CD4-positive, alpha-beta T cell (primary cell): ENCODE measurements at regions not wholly inside any gene's neighbourhood (a gene's known extent, or its start where the extent isn't known, plus 50 kb on each side); places are given as distances from the start of the nearest gene placed in this dataset.

Experiments used
- ATAC-seq: fragments of 200-7000 bp; cut with Tn5 transposase; one replicate; pipeline ENCODE4 v1.10.0; 2022; ENCODE audit warnings: mild to moderate bottlenecking; ENCODE audit not compliant: poor library complexity
- CTCF ChIA-PET: fragments of 350-600 bp; sonication (Branson Sonifier 250); formaldehyde crosslinking; loops from one replicate; lab custom pipeline; 2021; ENCODE audit warnings: antibody characterized with exemption, inconsistent platforms; lab: Charles Lee
- POLR2A ChIA-PET: fragments of 350-600 bp; sonication (Branson Sonifier 250); formaldehyde crosslinking; loops from one replicate; lab custom pipeline; 2021; ENCODE audit warnings: antibody characterized with exemption, inconsistent platforms; lab: Charles Lee
- DNase-seq, 14 experiments: peaks; one replicate each; pipeline ENCODE4 v3.0.0-alpha.2; 2013 to 2020; ENCODE audit warnings: mixed read lengths in 2 of 14
- H3K27ac ChIP-seq, 2 donors: one replicate each; pipeline versions ENCODE4 v1.5.1 to v1.7.0; 2013; ENCODE audit warnings: low read length in 2 of 2, low read depth in 1 of 2, mild to moderate bottlenecking in 1 of 2
- H3K27me3 ChIP-seq, 2 experiments: 1 replicate in 1 of 2; 2 replicates in 1 of 2; pipeline versions ENCODE4 v1.6.1 to v1.7.0; 2013; ENCODE audit warnings: low read length in 2 of 2, control low read depth in 1 of 2, mild to moderate bottlenecking in 1 of 2, moderate library complexity in 1 of 2; ENCODE audit not compliant: insufficient read depth in 2 of 2, control insufficient read depth in 1 of 2
- H3K36me3 ChIP-seq: one replicate; pipeline ENCODE4 v1.6.1; 2013; ENCODE audit warnings: low read length, control low read depth; ENCODE audit not compliant: insufficient read depth
- H3K4me1 ChIP-seq: one replicate; pipeline ENCODE4 v1.6.1; 2013; ENCODE audit warnings: low read length, control low read depth; ENCODE audit not compliant: insufficient read depth
- H3K4me3 ChIP-seq: one replicate; pipeline ENCODE4 v1.5.1; 2013; ENCODE audit warnings: mild to moderate bottlenecking, low read length, moderate library complexity
- H3K9me3 ChIP-seq, 2 experiments: 1 replicate in 1 of 2; 2 replicates in 1 of 2; pipeline versions ENCODE4 v1.6.1 to v1.7.0; 2013; ENCODE audit warnings: low read length in 2 of 2, mild to moderate bottlenecking in 2 of 2, control low read depth in 1 of 2, moderate library complexity in 1 of 2; ENCODE audit not compliant: control insufficient read depth in 1 of 2, insufficient read depth in 1 of 2
- H3K27ac Mint-ChIP-seq: one replicate; pipeline ENCODE4 v1.8.0; 2020; ENCODE audit warnings: mixed read lengths
- H3K27me3 Mint-ChIP-seq: one replicate; pipeline ENCODE4 v1.8.0; 2021; ENCODE audit warnings: mixed read lengths
- H3K36me3 Mint-ChIP-seq: one replicate; pipeline ENCODE4 v1.8.0; 2021; ENCODE audit warnings: low read depth, mixed read lengths
- H3K4me1 Mint-ChIP-seq: one replicate; pipeline ENCODE4 v1.8.0; 2021; ENCODE audit warnings: low read depth, mixed read lengths
- H3K4me3 Mint-ChIP-seq: one replicate; pipeline ENCODE4 v1.8.0; 2020; ENCODE audit warnings: mild to moderate bottlenecking, mixed read lengths
- H3K9me3 Mint-ChIP-seq: one replicate; pipeline ENCODE4 v1.8.0; 2020; ENCODE audit warnings: mixed read lengths
- intact Hi-C, 2 experiments: fragments of 100-400 bp; cut with DNase I in 1 of 2; cut with micrococcal nuclease in 1 of 2; formaldehyde crosslinking; loops; one replicate each; pipeline versions ENCODE4 v1.15.1 to v1.9.0; 2023 to 2025; cut with DNase I, micrococcal nuclease
- TF ChIP-seq, protein P1 (sequence below): fragments of 200-600 bp; IDR thresholded peaks from one replicate; pipeline ENCODE4 v1.8.0; 2022; ENCODE audit warnings: antibody characterized with exemption, mild to moderate bottlenecking

- Histone ChIP-seq H3K4me3 (no peak overlapping the region), H3K27me3 (no peaks in the 10 kb centered on the region), H3K36me3 (no peaks in the 10 kb centered on the region), H3K9me3 (peaks cover 0 to 7% of the 10 kb centered on the region in 2 experiments), H3K4me1 (no peaks in the 10 kb centered on the region), H3K27ac (no peak overlapping the region)
- no peak overlapping the region for H3K4me3 Mint-ChIP-seq
- no peak for DNase-seq
- ChIA-PET CTCF (no interaction called here), POLR2A (no interaction called here)
- peaks cover 8% of the 10 kb centered on the region for H3K9me3 Mint-ChIP-seq
- H3K36me3 Mint-ChIP-seq, result no peaks in the 10 kb centered on the region
- intact Hi-C loops, result no loop called here
- no peak overlapping the region for H3K27ac Mint-ChIP-seq
- TF ChIP-seq, protein P1, sequence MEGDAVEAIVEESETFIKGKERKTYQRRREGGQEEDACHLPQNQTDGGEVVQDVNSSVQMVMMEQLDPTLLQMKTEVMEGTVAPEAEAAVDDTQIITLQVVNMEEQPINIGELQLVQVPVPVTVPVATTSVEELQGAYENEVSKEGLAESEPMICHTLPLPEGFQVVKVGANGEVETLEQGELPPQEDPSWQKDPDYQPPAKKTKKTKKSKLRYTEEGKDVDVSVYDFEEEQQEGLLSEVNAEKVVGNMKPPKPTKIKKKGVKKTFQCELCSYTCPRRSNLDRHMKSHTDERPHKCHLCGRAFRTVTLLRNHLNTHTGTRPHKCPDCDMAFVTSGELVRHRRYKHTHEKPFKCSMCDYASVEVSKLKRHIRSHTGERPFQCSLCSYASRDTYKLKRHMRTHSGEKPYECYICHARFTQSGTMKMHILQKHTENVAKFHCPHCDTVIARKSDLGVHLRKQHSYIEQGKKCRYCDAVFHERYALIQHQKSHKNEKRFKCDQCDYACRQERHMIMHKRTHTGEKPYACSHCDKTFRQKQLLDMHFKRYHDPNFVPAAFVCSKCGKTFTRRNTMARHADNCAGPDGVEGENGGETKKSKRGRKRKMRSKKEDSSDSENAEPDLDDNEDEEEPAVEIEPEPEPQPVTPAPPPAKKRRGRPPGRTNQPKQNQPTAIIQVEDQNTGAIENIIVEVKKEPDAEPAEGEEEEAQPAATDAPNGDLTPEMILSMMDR, result no peak
- no peaks in the 10 kb centered on the region for H3K4me1 Mint-ChIP-seq
- no peak for ATAC-seq
- no peaks in the 10 kb centered on the region for H3K27me3 Mint-ChIP-seq
Observed at GRCh38 chr7:69250958-69251357, 347.3 kb upstream of the AUTS2 start.

DNA sequence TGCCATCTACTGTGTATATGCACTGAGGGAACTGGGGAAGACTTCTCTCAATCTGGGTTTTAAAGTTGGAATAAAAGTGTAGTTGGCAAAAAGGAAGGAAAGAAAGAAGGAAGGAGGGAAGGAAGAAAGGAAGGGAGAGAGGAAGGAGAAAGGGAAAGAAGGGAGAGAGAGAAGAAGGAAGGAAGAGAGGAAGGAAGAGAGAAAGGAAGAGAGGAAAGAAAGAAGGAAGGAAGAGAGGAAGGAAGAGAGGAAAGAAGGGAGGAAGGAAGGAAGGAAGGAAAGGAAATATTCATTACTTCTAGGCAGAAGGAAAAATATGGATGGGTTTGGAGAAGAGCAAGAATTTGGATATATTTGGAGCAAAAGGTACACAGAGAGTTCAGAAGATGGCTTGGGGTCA lies 343.6 kb upstream of the AUTS2 start:
- H3K4me1 Mint-ChIP-seq, result no peaks in the 10 kb centered on the region
- ATAC-seq (no peak), DNase-seq (no peak)
- no peaks in the 10 kb centered on the region for H3K36me3 ChIP-seq
- intact Hi-C loops, result no loop called here
- H3K9me3 ChIP-seq, result peaks cover 0 to 18% of the 10 kb centered on the region in 2 experiments
- H3K9me3 Mint-ChIP-seq, result peaks cover 8% of the 10 kb centered on the region
- no peaks in the 10 kb centered on the region for H3K4me1 ChIP-seq
- H3K27me3 Mint-ChIP-seq, result no peaks in the 10 kb centered on the region
- TF ChIP-seq, protein P1, result no peak
- no peak overlapping the region for H3K27ac ChIP-seq
- no peaks in the 10 kb centered on the region for H3K36me3 Mint-ChIP-seq
- no peak overlapping the region for H3K4me3 ChIP-seq
- no peak overlapping the region for H3K4me3 Mint-ChIP-seq
- no peaks in the 10 kb centered on the region for H3K27me3 ChIP-seq
- ChIA-PET POLR2A (no interaction called here), CTCF (no interaction called here)
- H3K27ac Mint-ChIP-seq, result no peak overlapping the region

DNA sequence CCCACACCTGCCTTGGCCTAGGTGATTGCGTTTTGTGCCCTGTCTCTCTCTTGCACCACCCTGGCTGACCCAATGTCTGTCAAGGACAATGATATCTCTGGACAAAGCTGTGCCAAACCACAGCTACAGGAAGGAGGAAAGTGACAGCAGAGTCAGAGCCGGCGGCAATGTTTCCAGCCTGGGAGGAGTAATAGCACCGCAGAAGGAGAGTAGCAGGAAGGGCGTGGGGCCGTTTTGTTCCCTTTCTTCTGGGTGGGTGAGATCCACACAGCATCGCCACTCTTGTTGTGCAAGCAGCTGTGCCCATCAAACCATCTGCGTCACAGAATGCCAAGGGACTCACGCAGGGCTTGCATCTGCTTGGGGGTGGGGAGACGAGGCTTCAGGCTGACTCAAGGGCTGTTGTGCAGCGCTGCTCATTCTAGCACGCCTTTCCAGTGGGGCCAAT lies 341.6 kb upstream of the AUTS2 start:
- no peaks in the 10 kb centered on the region for H3K27me3 ChIP-seq
- ChIA-PET POLR2A (no interaction called here), CTCF (no interaction called here)
- Mint-ChIP-seq H3K27me3 (no peaks in the 10 kb centered on the region), H3K36me3 (no peaks in the 10 kb centered on the region), H3K27ac (no peak overlapping the region), H3K4me1 (no peaks in the 10 kb centered on the region), H3K4me3 (no peak overlapping the region), H3K9me3 (peaks cover 4% of the 10 kb centered on the region)
- intact Hi-C loops, result no loop called here
- no peaks in the 10 kb centered on the region for H3K4me1 ChIP-seq
- DNase-seq, result peak in 3 of 14 experiments; percentile 28 to 67 (median 49)
- H3K9me3 ChIP-seq, result peaks cover 0 to 14% of the 10 kb centered on the region in 2 experiments
- H3K4me3 ChIP-seq, result no peak overlapping the region
- H3K27ac ChIP-seq, result no peak overlapping the region
- no peaks in the 10 kb centered on the region for H3K36me3 ChIP-seq
- no peak for ATAC-seq
- TF ChIP-seq, protein P1, result no peak
